GM12878 (cell line): ENCODE measurements at regions not wholly inside any gene's neighbourhood (a gene's known extent, or its start where the extent isn't known, plus 50 kb on each side); places are given as distances from the start of the nearest gene placed in this dataset.

Experiments
- ATAC-seq: fragments of 200-7000 bp; cut with Tn5 transposase; 3 replicates; pipeline ENCODE4 v1.9.1; 2020; ENCODE audit warnings: mild to moderate bottlenecking, moderate library complexity
- BruUV-seq: library from RNA; stranded (reverse); fragments of 400-500 nt; replicated peaks from 2 replicates; lab custom pipeline; 2021; lab: Mats Ljungman, UMichigan
- CTCF ChIA-PET: fragments of 300-600 bp; sonication (Branson Sonifier 250); formaldehyde crosslinking; extraction: SDS; loops from one replicate; lab custom pipeline; 2021; ENCODE audit warnings: inconsistent platforms; lab: Yijun Ruan, JAX
- POLR2A ChIA-PET: fragments of 350-600 bp; formaldehyde crosslinking; extraction: SDS; loops from one replicate; lab custom pipeline; 2021; ENCODE audit warnings: inconsistent platforms; lab: Charles Lee
- RAD21 ChIA-PET: fragments of 300-600 bp; sonication (Branson Sonifier 250); formaldehyde crosslinking; loops from one replicate; lab custom pipeline; 2023; ENCODE audit warnings: antibody characterized with exemption; ENCODE audit not compliant: unreplicated experiment; lab: Charles Lee
- SMC1A ChIA-PET: fragments of 300-600 bp; sonication (Branson Sonifier 250); formaldehyde crosslinking; loops from one replicate; lab custom pipeline; 2023; ENCODE audit not compliant: unreplicated experiment, uncharacterized antibody; lab: Charles Lee
- DNase-seq: peaks from one replicate; pipeline ENCODE4 v3.0.0-alpha.2; 2011; ENCODE audit warnings: low read depth, low spot score
- FAIRE-seq: peaks from 3 replicates; lab custom pipeline; 2011; peaks lifted over from hg19 to GRCh38; lab: Jason Lieb, UNC
- H2AFZ ChIP-seq: 2 replicates; pipeline ENCODE4 v1.6.0; 2011; ENCODE audit warnings: low read depth, low read length, control low read depth; ENCODE audit not compliant: control insufficient read depth
- H3K27ac ChIP-seq: 2 replicates; pipeline ENCODE4 v1.5.1; 2011; ENCODE audit warnings: control low read depth; ENCODE audit not compliant: control insufficient read depth, insufficient read depth
- H3K27me3 ChIP-seq, 2 experiments: replicated peaks in 1 of 2; 2 replicates each; pipeline versions ENCODE4 v1.6.0 to v1.6.1; 2011; ENCODE audit warnings: low read length in 1 of 2; ENCODE audit not compliant: control insufficient read depth in 2 of 2, insufficient read depth in 2 of 2
- H3K36me3 ChIP-seq, 2 experiments: 2 replicates each; pipeline ENCODE4 v1.5.1; 2011; ENCODE audit warnings: low read length in 1 of 2; ENCODE audit not compliant: control insufficient read depth in 2 of 2, insufficient read depth in 2 of 2
- H3K4me1 ChIP-seq: 2 replicates; pipeline ENCODE4 v1.6.1; 2011; ENCODE audit warnings: mild to moderate bottlenecking, low read length, moderate library complexity, mixed read lengths; ENCODE audit not compliant: control insufficient read depth, insufficient read depth
- H3K4me2 ChIP-seq: 2 replicates; pipeline ENCODE4 v1.6.0; 2011; ENCODE audit warnings: control low read depth; ENCODE audit not compliant: control insufficient read depth, insufficient read depth
- H3K4me3 ChIP-seq: fragments of 200-600 bp; sonication (generic); 2 replicates; pipeline ENCODE4 v1.5.1; 2016
- H3K79me2 ChIP-seq: 2 replicates; pipeline ENCODE4 v1.6.0; 2011; ENCODE audit warnings: low read length; ENCODE audit not compliant: control insufficient read depth, insufficient read depth
- H3K9ac ChIP-seq: 2 replicates; pipeline ENCODE4 v1.8.0; 2011; ENCODE audit warnings: low read length, control low read depth, mixed read lengths; ENCODE audit not compliant: control insufficient read depth, insufficient read depth
- H3K9me3 ChIP-seq: replicated peaks from 3 replicates; pipeline ENCODE4 v1.5.1; 2011; ENCODE audit warnings: mild to moderate bottlenecking, low read length; ENCODE audit not compliant: control insufficient read depth, insufficient read depth
- H4K20me1 ChIP-seq: 2 replicates; pipeline ENCODE4 v1.6.0; 2011; ENCODE audit not compliant: control insufficient read depth, insufficient read depth
- CHD4 ChIP-seq: fragments of 200-600 bp; sonication (generic); IDR thresholded peaks from 2 replicates; pipeline ENCODE4 v1.6.1; 2016; ENCODE audit warnings: mild to moderate bottlenecking
- POLR2AphosphoS5 ChIP-seq: IDR thresholded peaks from 2 replicates; pipeline ENCODE4 v1.6.1; 2011; ENCODE audit warnings: mild to moderate bottlenecking, low read length, inconsistent platforms
- ZZZ3 ChIP-seq: IDR thresholded peaks from 2 replicates; pipeline ENCODE4 v1.6.1; 2011; ENCODE audit warnings: low read depth; ENCODE audit not compliant: control insufficient read depth, insufficient read length
- WGBS: methylation state at CpG from one replicate; pipeline ENCODE4 v1.1.6; 2016; ENCODE audit warnings: low lambda C conversion rate; ENCODE audit not compliant: insufficient replicate concordance, insufficient coverage; ENCODE audit errors: missing lambda C conversion rate; 5-methylcytosine and 5-hydroxymethylcytosine counted together
- in situ Hi-C: fragments of 300-500 bp; cut with MboI; formaldehyde crosslinking; loops from 9 replicates; pipeline ENCODE4 v1.14.3; 2018; ENCODE audit warnings: mixed read lengths
- intact Hi-C: fragments of 100-400 bp; cut with micrococcal nuclease; formaldehyde crosslinking; loops from one replicate; pipeline ENCODE4 v1.14.2; 2022; ENCODE audit not compliant: unreplicated experiment
- TF ChIP-seq, protein P1 (sequence below): IDR thresholded peaks from 2 replicates; pipeline ENCODE4 v1.6.1; 2012; ENCODE audit warnings: low read depth, low read length, improper control_type of control experiment
- TF ChIP-seq, protein P2 (sequence below): fragments of 450-650 bp; IDR thresholded peaks from 2 replicates; pipeline ENCODE4 v1.6.1; 2017; ENCODE audit warnings: mild to moderate bottlenecking, moderate library complexity
- TF ChIP-seq, protein P3 (sequence below): fragments of 150-350 bp; IDR thresholded peaks from 2 replicates; pipeline ENCODE4 v1.6.1; 2014; ENCODE audit warnings: mild to moderate bottlenecking, low read depth, low read length
- TF ChIP-seq, protein P4 (sequence below): IDR thresholded peaks from 2 replicates; pipeline ENCODE4 v1.6.1; 2012; ENCODE audit warnings: low read length, inconsistent platforms

DNA sequence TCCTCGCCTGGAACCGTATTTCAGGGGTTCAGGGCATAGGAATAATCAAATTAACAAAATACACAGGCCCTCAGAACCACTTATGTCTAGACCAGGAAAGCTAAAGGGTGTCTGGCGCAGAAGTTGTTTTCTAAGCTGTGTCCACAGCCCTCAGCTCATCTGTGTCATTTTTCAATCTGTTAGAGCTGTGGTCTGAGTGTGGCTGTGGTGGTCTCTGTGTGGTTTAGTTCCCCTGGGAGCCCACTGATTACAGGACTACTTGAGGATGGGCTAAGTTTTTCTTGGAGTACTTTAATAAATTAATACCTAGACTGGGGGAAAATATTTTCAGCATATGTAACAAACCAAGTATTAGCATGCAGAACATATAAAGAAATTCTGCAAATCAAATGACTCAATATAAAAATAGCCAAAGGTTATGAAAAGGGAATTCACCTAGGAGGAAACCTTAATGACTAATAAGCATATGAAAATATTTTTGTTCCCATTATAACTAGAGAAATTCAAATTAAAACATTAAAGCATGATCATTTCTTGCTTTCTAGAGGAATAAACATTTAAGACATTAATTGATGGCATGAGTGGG, 186.3 kb downstream of the SATB1 start:
- Histone ChIP-seq H3K27ac (no peak overlapping the region), H3K27me3 (no peaks in the 10 kb centered on the region; a peak in 1 of 4 replicates), H3K79me2 (no peaks in the 10 kb centered on the region), H2AFZ (no peak overlapping the region), H3K4me2 (no peak overlapping the region), H3K4me1 (no peaks in the 10 kb centered on the region), H3K9me3 (no peaks in the 10 kb centered on the region), H3K9ac (no peak overlapping the region), H3K36me3 (no peaks in the 10 kb centered on the region), H3K4me3 (no peak overlapping the region), H4K20me1 (no peaks in the 10 kb centered on the region)
- in situ Hi-C loops (no loop called here), intact Hi-C loops (no loop called here)
- BruUV-seq, result no TSS peak
- POLR2A ChIA-PET, result no interaction called here
- SMC1A ChIA-PET, result no interaction called here
- TF ChIP-seq, protein P1, sequence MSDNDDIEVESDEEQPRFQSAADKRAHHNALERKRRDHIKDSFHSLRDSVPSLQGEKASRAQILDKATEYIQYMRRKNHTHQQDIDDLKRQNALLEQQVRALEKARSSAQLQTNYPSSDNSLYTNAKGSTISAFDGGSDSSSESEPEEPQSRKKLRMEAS, result no peak
- TF ChIP-seq CHD4, result no peak
- no peak for DNase-seq
- no peak for FAIRE-seq
- WGBS, result 27% methylated on average over 3 of the region's 3 CpGs
- CTCF ChIA-PET, result no interaction called here
- RAD21 ChIA-PET, result no interaction called here
- no peak for ATAC-seq

DNA sequence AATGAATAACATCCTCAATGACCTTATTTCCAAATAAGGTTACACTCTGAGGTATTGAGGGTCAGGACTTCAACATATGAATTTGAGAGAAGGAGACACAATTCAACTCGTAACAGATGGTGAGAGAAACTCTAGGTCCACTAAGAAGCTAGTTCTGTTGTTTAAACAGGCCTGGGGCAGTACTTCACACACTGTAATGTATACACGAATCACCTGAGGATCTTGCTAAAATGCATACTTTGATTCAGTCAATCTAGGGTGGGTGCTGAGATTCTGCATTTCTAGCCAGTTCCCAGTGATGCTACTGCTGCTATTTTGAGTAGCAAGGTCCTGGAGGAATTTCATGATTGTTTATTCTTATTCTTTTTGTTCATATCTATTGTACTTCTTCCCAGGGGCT, 186.8 kb downstream of the SATB1 start:
- Histone ChIP-seq H3K4me3 (no peak overlapping the region), H3K4me2 (no peak overlapping the region), H3K9me3 (no peaks in the 10 kb centered on the region), H3K27me3 (no peaks in the 10 kb centered on the region; a peak in 1 of 4 replicates), H3K9ac (no peak overlapping the region), H3K27ac (no peak overlapping the region), H3K79me2 (no peaks in the 10 kb centered on the region), H3K4me1 (no peaks in the 10 kb centered on the region), H3K36me3 (no peaks in the 10 kb centered on the region), H4K20me1 (no peaks in the 10 kb centered on the region), H2AFZ (no peak overlapping the region)
- intact Hi-C loops, result no loop called here
- BruUV-seq, result no TSS peak
- DNase-seq (no peak), ATAC-seq (no peak), FAIRE-seq (no peak)
- ChIA-PET POLR2A (no interaction called here), CTCF (no interaction called here), RAD21 (no interaction called here), SMC1A (no interaction called here)
- in situ Hi-C loops, result no loop called here
- WGBS, result 8% methylated on average over 2 of the region's 2 CpGs
- TF ChIP-seq, protein P2, sequence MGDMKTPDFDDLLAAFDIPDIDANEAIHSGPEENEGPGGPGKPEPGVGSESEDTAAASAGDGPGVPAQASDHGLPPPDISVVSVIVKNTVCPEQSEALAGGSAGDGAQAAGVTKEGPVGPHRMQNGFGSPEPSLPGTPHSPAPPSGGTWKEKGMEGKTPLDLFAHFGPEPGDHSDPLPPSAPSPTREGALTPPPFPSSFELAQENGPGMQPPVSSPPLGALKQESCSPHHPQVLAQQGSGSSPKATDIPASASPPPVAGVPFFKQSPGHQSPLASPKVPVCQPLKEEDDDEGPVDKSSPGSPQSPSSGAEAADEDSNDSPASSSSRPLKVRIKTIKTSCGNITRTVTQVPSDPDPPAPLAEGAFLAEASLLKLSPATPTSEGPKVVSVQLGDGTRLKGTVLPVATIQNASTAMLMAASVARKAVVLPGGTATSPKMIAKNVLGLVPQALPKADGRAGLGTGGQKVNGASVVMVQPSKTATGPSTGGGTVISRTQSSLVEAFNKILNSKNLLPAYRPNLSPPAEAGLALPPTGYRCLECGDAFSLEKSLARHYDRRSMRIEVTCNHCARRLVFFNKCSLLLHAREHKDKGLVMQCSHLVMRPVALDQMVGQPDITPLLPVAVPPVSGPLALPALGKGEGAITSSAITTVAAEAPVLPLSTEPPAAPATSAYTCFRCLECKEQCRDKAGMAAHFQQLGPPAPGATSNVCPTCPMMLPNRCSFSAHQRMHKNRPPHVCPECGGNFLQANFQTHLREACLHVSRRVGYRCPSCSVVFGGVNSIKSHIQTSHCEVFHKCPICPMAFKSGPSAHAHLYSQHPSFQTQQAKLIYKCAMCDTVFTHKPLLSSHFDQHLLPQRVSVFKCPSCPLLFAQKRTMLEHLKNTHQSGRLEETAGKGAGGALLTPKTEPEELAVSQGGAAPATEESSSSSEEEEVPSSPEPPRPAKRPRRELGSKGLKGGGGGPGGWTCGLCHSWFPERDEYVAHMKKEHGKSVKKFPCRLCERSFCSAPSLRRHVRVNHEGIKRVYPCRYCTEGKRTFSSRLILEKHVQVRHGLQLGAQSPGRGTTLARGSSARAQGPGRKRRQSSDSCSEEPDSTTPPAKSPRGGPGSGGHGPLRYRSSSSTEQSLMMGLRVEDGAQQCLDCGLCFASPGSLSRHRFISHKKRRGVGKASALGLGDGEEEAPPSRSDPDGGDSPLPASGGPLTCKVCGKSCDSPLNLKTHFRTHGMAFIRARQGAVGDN, result no peak
- TF ChIP-seq, protein P1, result no peak
- TF ChIP-seq, protein P3, sequence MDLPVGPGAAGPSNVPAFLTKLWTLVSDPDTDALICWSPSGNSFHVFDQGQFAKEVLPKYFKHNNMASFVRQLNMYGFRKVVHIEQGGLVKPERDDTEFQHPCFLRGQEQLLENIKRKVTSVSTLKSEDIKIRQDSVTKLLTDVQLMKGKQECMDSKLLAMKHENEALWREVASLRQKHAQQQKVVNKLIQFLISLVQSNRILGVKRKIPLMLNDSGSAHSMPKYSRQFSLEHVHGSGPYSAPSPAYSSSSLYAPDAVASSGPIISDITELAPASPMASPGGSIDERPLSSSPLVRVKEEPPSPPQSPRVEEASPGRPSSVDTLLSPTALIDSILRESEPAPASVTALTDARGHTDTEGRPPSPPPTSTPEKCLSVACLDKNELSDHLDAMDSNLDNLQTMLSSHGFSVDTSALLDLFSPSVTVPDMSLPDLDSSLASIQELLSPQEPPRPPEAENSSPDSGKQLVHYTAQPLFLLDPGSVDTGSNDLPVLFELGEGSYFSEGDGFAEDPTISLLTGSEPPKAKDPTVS, result no peak
- TF ChIP-seq ZZZ3, result no peak
- TF ChIP-seq POLR2AphosphoS5, result no peak
- TF ChIP-seq, protein P4, sequence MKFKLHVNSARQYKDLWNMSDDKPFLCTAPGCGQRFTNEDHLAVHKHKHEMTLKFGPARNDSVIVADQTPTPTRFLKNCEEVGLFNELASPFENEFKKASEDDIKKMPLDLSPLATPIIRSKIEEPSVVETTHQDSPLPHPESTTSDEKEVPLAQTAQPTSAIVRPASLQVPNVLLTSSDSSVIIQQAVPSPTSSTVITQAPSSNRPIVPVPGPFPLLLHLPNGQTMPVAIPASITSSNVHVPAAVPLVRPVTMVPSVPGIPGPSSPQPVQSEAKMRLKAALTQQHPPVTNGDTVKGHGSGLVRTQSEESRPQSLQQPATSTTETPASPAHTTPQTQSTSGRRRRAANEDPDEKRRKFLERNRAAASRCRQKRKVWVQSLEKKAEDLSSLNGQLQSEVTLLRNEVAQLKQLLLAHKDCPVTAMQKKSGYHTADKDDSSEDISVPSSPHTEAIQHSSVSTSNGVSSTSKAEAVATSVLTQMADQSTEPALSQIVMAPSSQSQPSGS, result no peak
